H9 (cell line): ENCODE measurements at regions not wholly inside any gene's neighbourhood (a gene's known extent, or its start where the extent isn't known, plus 50 kb on each side); places are given as distances from the start of the nearest gene placed in this dataset.

Experiments used
- DNase-seq: peaks from one replicate; pipeline ENCODE4 v3.0.0-alpha.2; 2017
- H2AFZ ChIP-seq: one replicate; pipeline ENCODE4 v1.6.1; 2013; ENCODE audit warnings: mild to moderate bottlenecking, low read length, control low read depth, moderate library complexity
- H2AK5ac ChIP-seq: 2 replicates; pipeline ENCODE4 v1.6.1; 2013; ENCODE audit warnings: low read length, control low read depth, mixed read lengths; ENCODE audit not compliant: insufficient read length
- H2BK120ac ChIP-seq: one replicate; pipeline ENCODE4 v1.6.1; 2013; ENCODE audit warnings: low read depth, mild to moderate bottlenecking, low read length, control low read depth, inconsistent platforms; ENCODE audit not compliant: poor library complexity, severe bottlenecking
- H2BK12ac ChIP-seq: 2 replicates; pipeline ENCODE4 v1.6.1; 2013; ENCODE audit warnings: low read length, control low read depth, mixed read lengths, low read depth; ENCODE audit not compliant: insufficient read length
- H2BK15ac ChIP-seq: 2 replicates; pipeline ENCODE4 v1.6.1; 2013; ENCODE audit warnings: low read depth, low read length, control low read depth
- H2BK20ac ChIP-seq: one replicate; pipeline ENCODE4 v1.6.1; 2013; ENCODE audit warnings: low read depth, mild to moderate bottlenecking, low read length, control low read depth, inconsistent platforms; ENCODE audit not compliant: poor library complexity, severe bottlenecking
- H2BK5ac ChIP-seq: 2 replicates; pipeline ENCODE4 v1.6.1; 2013; ENCODE audit warnings: low read length, control low read depth, mixed read lengths; ENCODE audit not compliant: insufficient read length
- H3K14ac ChIP-seq: 2 replicates; pipeline ENCODE4 v1.6.1; 2013; ENCODE audit warnings: low read length, control low read depth; ENCODE audit not compliant: insufficient read depth
- H3K18ac ChIP-seq: 2 replicates; pipeline ENCODE4 v1.6.1; 2013; ENCODE audit warnings: low read depth, mild to moderate bottlenecking, mixed read lengths, low read length, control low read depth; ENCODE audit not compliant: insufficient read length
- H3K23ac ChIP-seq: 2 replicates; pipeline ENCODE4 v1.6.1; 2013; ENCODE audit warnings: low read length, control low read depth, mixed read lengths, low read depth; ENCODE audit not compliant: insufficient read length
- H3K23me2 ChIP-seq: 2 replicates; pipeline ENCODE4 v1.6.1; 2013; ENCODE audit warnings: low read depth, mild to moderate bottlenecking, mixed read lengths, low read length, control low read depth; ENCODE audit not compliant: insufficient read length, poor library complexity, severe bottlenecking
- H3K27ac ChIP-seq: 2 replicates; pipeline ENCODE4 v1.5.1; 2013; ENCODE audit warnings: low read length, control low read depth, mixed read lengths, low read depth; ENCODE audit not compliant: insufficient read length
- H3K27me3 ChIP-seq: 2 replicates; pipeline ENCODE4 v1.6.1; 2013; ENCODE audit warnings: low read length, control low read depth, inconsistent platforms; ENCODE audit not compliant: insufficient read depth
- H3K4ac ChIP-seq: 2 replicates; pipeline ENCODE4 v1.6.1; 2013; ENCODE audit warnings: low read depth, mild to moderate bottlenecking, control low read depth, inconsistent platforms, low read length, moderate library complexity
- H3K4me1 ChIP-seq: 2 replicates; pipeline ENCODE4 v1.6.1; 2013; ENCODE audit warnings: low read length, control low read depth, inconsistent platforms; ENCODE audit not compliant: insufficient read depth
- H3K4me2 ChIP-seq: 2 replicates; pipeline ENCODE4 v1.6.1; 2013; ENCODE audit warnings: low read length, control low read depth, mixed read lengths; ENCODE audit not compliant: insufficient read length, insufficient read depth
- H3K56ac ChIP-seq: 2 replicates; pipeline ENCODE4 v1.6.1; 2013; ENCODE audit warnings: low read depth, mild to moderate bottlenecking, mixed read lengths, low read length, control low read depth; ENCODE audit not compliant: insufficient read length
- H3K79me1 ChIP-seq: 2 replicates; pipeline ENCODE4 v1.6.1; 2013; ENCODE audit warnings: low read depth, mild to moderate bottlenecking, moderate library complexity, low read length, control low read depth, inconsistent platforms; ENCODE audit not compliant: insufficient read depth, poor library complexity, severe bottlenecking
- H3K79me2 ChIP-seq: 2 replicates; pipeline ENCODE4 v1.6.1; 2013; ENCODE audit warnings: low read length, control low read depth, inconsistent platforms; ENCODE audit not compliant: insufficient read depth
- H3K9ac ChIP-seq: 2 replicates; pipeline ENCODE4 v1.6.1; 2013; ENCODE audit warnings: low read length, control low read depth, mixed read lengths; ENCODE audit not compliant: insufficient read length; ENCODE audit errors: extremely low read depth
- H3K9me3 ChIP-seq: one replicate; pipeline ENCODE4 v1.6.1; 2013; ENCODE audit warnings: low read depth, low read length, inconsistent platforms; ENCODE audit not compliant: control insufficient read depth
- H3T11ph ChIP-seq: one replicate; pipeline ENCODE4 v1.6.1; 2013; ENCODE audit warnings: mild to moderate bottlenecking, low read length, control low read depth, inconsistent platforms
- H4K20me1 ChIP-seq: one replicate; pipeline ENCODE4 v1.6.1; 2013; ENCODE audit not compliant: control insufficient read depth, insufficient read length, insufficient read depth
- H4K5ac ChIP-seq: 2 replicates; pipeline ENCODE4 v1.6.1; 2013; ENCODE audit warnings: low read depth, mild to moderate bottlenecking, mixed read lengths, low read length, control low read depth; ENCODE audit not compliant: insufficient read length
- H4K8ac ChIP-seq: replicated peaks from 2 replicates; pipeline ENCODE4 v1.6.1; 2013; ENCODE audit warnings: low read length, control low read depth, mixed read lengths, low read depth; ENCODE audit not compliant: insufficient read length
- H4K91ac ChIP-seq: 2 replicates; pipeline ENCODE4 v1.6.1; 2013; ENCODE audit warnings: low read depth, mild to moderate bottlenecking, moderate library complexity, mixed read lengths, low read length, control low read depth; ENCODE audit not compliant: insufficient read length
- H3K27ac Mint-ChIP-seq, 3 experiments: 2 replicates in 2 of 3; 3 replicates in 1 of 3; pipeline ENCODE4 v1.8.0; 2020 to 2021; ENCODE audit warnings: mixed read lengths in 3 of 3, mild to moderate bottlenecking in 1 of 3, moderate library complexity in 1 of 3
- H3K27me3 Mint-ChIP-seq: 2 replicates; pipeline ENCODE4 v1.8.0; 2021; ENCODE audit warnings: low read depth, mild to moderate bottlenecking, moderate library complexity, mixed read lengths
- H3K36me3 Mint-ChIP-seq, 3 experiments: 2 replicates in 2 of 3; 3 replicates in 1 of 3; pipeline ENCODE4 v1.8.0; 2020 to 2021; ENCODE audit warnings: low read depth in 3 of 3, mixed read lengths in 3 of 3; ENCODE audit not compliant: insufficient read depth in 1 of 3
- H3K4me1 Mint-ChIP-seq, 2 experiments: 2 replicates each; pipeline ENCODE4 v1.8.0; 2020; ENCODE audit warnings: mixed read lengths in 2 of 2
- H3K4me3 Mint-ChIP-seq, 2 experiments: 2 replicates in 1 of 2; 3 replicates in 1 of 2; pipeline ENCODE4 v1.8.0; 2020 to 2021; ENCODE audit warnings: mild to moderate bottlenecking in 2 of 2, mixed read lengths in 2 of 2, moderate library complexity in 1 of 2
- H3K9me3 Mint-ChIP-seq, 2 experiments: 2 replicates in 1 of 2; 3 replicates in 1 of 2; pipeline ENCODE4 v1.8.0; 2020; ENCODE audit warnings: mild to moderate bottlenecking in 2 of 2, mixed read lengths in 2 of 2, moderate library complexity in 1 of 2
- CTCF ChIP-seq: fragments of 200-600 bp; sonication (generic); conservative IDR thresholded peaks from 3 replicates; pipeline ENCODE4 v1.8.0; 2021; ENCODE audit warnings: antibody characterized with exemption, mild to moderate bottlenecking
- WGBS: extraction: QIAGEN DNeasy Blood & Tissue Kit; methylation state at CpG from one replicate; pipeline ENCODE4 v1.1.7; 2013; ENCODE audit warnings: missing lambda C conversion rate, low lambda C conversion rate, mixed read lengths; ENCODE audit not compliant: insufficient read length; ENCODE audit errors: extremely low coverage; 5-methylcytosine and 5-hydroxymethylcytosine counted together

GRCh38 chr1:208857465-208857864 lies 613.3 kb upstream of the PLXNA2 start:
- Mint-ChIP-seq H3K27ac (no peak overlapping the region), H3K36me3 (no peaks in the 10 kb centered on the region), H3K9me3 (peaks cover 4 to 6% of the 10 kb centered on the region in 2 experiments; a peak in 3 of 5 replicates), H3K4me3 (no peak overlapping the region), H3K4me1 (no peaks in the 10 kb centered on the region), H3K27me3 (no peaks in the 10 kb centered on the region; the same call in 1 of the 2 replicates)
- no CpG with 5 or more reads among the region's 2 CpGs for WGBS
- no peaks in the 10 kb centered on the region for H3K79me2 ChIP-seq
- no peak overlapping the region for H3K9ac ChIP-seq
- no peak overlapping the region for H2AK5ac ChIP-seq
- no peak overlapping the region for H3K4ac ChIP-seq
- H3K23me2 ChIP-seq, result no peaks in the 10 kb centered on the region
- H3K4me2 ChIP-seq, result no peak overlapping the region
- no peak overlapping the region for H3K56ac ChIP-seq
- H3K27ac ChIP-seq, result no peak overlapping the region
- no peak overlapping the region for H3K18ac ChIP-seq
- H2BK12ac ChIP-seq, result no peak overlapping the region
- no peak for DNase-seq
- H4K91ac ChIP-seq, result no peak overlapping the region
- no peaks in the 10 kb centered on the region for H3K9me3 ChIP-seq
- H3K4me1 ChIP-seq, result no peaks in the 10 kb centered on the region
- H3K27me3 ChIP-seq, result no peaks in the 10 kb centered on the region
- H3T11ph ChIP-seq, result no peak overlapping the region
- H2BK15ac ChIP-seq, result no peak overlapping the region
- no peak overlapping the region for H2BK120ac ChIP-seq
- H3K23ac ChIP-seq, result no peak overlapping the region
- H4K5ac ChIP-seq, result no peak overlapping the region
- no peaks in the 10 kb centered on the region for H4K20me1 ChIP-seq
- no peak for TF ChIP-seq CTCF
- H3K14ac ChIP-seq, result no peak overlapping the region
- no peak overlapping the region for H4K8ac ChIP-seq
- no peak overlapping the region for H2BK20ac ChIP-seq
- no peak overlapping the region for H2BK5ac ChIP-seq
- H2AFZ ChIP-seq, result no peak overlapping the region
- H3K79me1 ChIP-seq, result no peaks in the 10 kb centered on the region
